GM18511 (cell line): ENCODE measurements at regions not wholly inside any gene's neighbourhood (a gene's known extent, or its start where the extent isn't known, plus 50 kb on each side); places are given as distances from the start of the nearest gene placed in this dataset.

Experiments used
- ATAC-seq: cut with Tn5 transposase; IDR thresholded peaks from one replicate; pipeline ENCODE4 v1.9.1; 2021; ENCODE audit warnings: mild to moderate bottlenecking, moderate library complexity; ENCODE audit not compliant: unreplicated experiment

DNA sequence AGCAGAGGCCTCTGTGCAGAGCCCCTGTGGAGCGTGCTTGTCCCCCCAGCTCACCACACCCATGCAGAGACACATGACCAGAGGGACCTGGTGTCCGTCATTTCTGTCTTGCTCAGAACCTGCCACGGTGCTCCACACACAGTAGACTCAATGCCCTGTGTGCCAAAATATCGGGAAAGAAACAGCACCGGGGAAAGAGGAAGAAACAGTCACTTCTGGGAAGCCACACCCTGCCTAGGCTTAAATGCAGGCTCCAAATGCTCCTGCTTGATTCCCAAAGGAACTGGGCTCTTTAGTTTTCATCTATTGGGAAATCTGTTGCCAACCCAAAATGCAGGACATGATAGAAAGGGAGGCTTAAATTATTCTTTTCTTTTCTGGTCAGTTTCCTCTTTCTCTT, 503.9 kb downstream of the CD83 start:
- no peak for ATAC-seq

DNA sequence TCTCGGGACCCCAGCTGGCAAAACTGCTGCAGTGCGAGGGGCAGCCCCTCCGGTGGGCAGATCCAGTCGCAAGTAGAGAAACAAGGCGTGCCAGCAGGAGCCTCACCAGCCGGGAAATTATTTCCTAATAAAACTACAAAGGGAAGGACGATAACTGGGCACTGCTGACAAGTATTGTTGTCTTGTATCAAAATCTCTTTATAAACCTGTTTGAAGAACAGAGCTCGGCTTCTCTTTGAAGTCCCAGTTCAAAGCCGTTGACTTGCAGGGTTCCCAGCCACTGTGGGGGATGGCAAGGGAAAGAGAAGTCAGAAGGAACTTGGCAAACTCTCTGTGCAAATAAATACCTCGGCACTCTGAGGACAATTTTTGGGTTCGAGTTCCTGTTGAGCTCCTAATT, 504.5 kb downstream of the CD83 start:
- ATAC-seq: no peak

DNA sequence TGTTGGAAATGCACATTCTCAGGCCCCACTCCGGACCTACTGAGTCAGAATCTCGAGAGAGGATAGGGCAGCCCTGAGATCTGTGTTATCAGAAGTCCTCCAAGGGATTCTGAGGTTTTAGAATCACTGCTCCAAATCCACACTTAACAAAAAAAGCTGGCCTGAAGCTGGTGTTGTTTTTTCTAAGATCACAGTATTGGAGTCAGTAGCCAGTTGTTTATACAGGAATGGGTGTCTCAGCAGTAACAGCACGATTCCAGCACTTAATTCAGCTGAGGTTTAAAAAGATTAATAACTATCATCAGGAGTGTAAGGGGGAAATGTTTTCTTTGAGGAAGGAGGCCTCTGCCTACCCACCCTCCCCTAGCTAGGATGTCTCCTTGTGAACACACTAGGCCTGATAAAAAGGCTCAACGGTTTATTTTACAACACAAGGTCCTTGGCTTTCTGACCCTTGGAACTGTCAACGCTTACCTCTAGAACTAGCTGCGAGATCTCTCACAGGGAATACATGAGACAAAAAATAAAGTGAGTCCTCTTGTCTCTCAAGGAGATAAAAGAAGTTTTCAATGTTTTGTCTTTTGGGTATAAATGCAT, 505.4 kb downstream of the CD83 start:
- no peak for ATAC-seq

GRCh38 chr6:14625173-14625895, 507.8 kb downstream of the CD83 start:
- no peak for ATAC-seq

GRCh38 chr6:14626556-14626955, 509.0 kb downstream of the CD83 start:
- no peak for ATAC-seq

- no peak for ATAC-seq
Observed at GRCh38 chr6:14630016-14630415, 512.4 kb downstream of the CD83 start.

GRCh38 chr6:14633479-14633878, 515.9 kb downstream of the CD83 start:
- ATAC-seq: no peak

- no peak for ATAC-seq
Observed at GRCh38 chr6:14634072-14634471, 516.5 kb downstream of the CD83 start.

DNA sequence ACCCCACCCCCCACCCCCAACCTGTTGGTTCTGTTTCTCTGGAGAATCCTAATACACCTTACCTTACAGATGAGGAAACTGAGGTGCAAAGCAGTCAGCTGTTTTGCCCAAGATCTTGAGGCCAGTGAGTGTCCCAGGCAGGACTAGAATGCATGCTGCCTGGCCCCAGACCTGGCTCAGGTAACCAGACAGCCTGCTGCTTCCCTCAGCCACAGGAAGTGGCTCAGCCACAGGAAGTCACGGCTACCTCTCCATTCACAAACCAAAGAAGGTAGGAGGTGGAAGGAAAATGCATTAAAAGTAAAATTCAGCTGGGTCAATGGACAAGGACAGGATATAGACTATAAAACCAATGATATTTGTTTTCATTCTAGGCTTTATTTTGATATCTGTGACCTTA, 517.6 kb downstream of the CD83 start:
- ATAC-seq: no peak

- ATAC-seq: peak; percentile 53
Observed at GRCh38 chr6:14635934-14636591, 518.5 kb downstream of the CD83 start.

DNA sequence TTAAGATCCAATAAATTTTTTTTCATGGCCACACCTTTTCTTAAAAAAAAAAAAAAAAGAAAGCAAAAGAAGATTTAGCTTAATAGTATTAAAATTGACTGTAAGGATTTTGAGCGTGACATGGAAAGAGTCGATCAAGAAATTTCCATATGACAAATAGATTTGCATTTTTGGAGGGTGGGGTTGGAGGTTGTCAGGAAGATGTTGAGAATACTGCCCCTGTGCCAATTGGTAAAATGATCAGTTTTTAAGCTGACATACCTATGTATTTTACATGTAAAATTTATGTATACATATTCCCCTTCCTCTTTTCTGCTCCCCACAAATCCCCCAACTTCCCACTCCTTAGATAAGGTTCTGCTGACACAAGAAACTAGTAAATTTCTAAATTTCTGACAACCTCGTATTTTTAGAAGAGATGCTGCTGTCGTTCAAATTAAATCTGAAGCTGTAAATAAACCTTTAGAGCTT, 520.9 kb downstream of the CD83 start:
- no peak for ATAC-seq

- no peak for ATAC-seq
Observed at GRCh38 chr6:14638906-14639761, 521.6 kb downstream of the CD83 start.

DNA sequence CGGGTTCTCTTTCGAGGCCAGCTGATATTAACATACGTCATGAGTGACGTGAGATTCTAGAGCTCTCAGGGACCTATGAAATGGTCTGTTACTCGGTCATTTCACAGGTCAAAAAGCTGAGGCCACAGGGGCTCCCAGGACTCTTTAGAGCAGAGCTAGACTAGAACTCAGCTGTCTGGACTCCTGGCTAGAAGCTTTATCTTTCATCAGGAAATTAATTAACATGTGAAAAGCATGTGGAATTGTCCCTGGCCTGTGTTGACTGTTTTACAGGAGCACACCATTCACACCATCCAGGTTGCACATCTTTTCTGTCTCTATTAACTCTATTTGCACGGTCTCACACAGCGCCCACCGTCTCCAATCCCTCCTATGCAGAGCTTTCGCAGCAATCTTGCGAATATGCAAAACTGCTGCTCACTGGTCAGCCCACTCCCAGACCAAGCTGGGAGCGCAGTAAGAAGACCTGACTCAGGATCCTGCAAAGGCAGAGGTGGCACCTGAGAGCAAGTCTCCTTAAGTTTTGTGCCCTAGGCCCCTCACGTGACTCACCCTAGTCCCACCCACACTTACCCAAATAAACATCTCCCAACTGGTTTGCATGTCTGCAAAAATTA, 522.5 kb downstream of the CD83 start:
- ATAC-seq: no peak

GRCh38 chr6:14640631-14641030, 523.1 kb downstream of the CD83 start:
- no peak for ATAC-seq

DNA sequence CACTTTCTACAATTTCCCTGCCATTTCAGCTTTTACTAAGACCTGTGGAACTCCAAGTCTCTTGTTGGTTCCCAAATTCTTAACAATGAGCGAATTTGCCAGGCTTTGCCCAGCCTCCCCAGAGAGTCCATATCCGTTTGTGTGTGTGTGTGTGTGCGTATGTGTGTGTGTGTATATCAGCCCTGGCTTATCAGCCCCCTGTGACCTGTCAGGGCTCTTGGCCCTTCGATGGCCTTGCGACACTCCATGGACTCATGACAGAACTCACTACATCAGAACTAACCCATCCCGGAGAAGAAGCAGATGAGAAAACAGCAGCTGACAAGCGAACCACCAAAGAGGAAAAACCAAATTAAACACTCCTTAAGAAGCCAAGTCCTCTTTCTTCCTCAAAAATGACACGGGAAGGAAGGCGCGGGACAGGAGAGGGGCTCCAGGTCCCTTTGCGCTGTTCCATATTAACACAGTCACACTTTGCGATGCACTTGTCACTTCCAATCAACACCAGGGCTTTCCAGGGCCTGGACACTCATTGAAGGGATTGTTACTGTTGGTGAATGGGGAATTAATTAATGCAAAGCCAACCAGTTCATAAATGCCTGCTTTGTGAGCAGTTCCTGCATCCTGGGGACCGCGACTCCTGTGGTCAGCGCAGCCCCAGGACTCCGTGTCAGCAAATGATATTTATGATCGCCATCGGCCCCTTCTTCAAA, 524.0 kb downstream of the CD83 start:
- ATAC-seq: no peak

- no peak for ATAC-seq
Observed at GRCh38 chr6:14642136-14642505, 524.5 kb downstream of the CD83 start.

DNA sequence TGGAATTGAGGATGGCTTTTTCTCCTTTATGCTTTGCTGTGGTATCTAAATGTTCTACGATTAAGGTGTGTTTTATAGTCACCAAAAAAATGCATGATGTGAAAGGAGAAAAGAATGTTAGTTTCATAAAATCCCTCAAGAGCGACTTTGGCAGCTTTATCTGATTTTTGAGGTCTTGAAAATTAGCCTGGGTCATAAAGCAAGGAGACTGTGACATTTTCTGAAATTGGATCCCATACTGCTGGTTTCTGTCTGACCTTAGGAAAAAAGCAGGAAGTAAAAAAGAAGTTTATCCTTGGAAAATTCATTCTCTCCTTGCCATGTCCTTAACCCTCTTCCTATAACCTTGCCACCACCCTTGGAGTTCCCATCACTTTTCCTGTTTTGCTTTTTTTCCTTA, 525.3 kb downstream of the CD83 start:
- no peak for ATAC-seq

DNA sequence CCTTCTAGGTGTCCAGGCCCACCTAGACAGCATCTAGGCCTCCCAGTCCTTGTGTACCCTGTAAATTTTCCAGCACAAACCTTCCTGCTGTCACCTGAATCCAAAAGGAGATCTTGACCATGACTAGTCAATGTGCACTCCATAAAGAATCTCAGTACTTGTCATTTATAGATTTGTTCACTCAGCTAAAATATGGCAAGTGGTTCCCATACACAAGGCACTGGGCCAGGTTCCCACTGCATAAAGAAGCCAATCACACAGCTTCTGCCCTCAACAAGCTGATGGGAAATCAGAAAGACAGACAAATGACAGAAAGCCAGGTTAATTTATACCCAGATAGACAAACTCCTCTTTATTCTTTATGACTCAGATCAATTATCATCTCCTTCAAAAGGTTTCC, 526.8 kb downstream of the CD83 start:
- no peak for ATAC-seq

- no peak for ATAC-seq
Observed at GRCh38 chr6:14645221-14645620, 527.6 kb downstream of the CD83 start.

- ATAC-seq: no peak
Observed at GRCh38 chr6:14645841-14646240, 528.3 kb downstream of the CD83 start.
